ENCODE measurements at regions not wholly inside any gene's neighbourhood (a gene's known extent, or its start where the extent isn't known, plus 50 kb on each side); places are given as distances from the start of the nearest gene placed in this dataset.

DNA sequence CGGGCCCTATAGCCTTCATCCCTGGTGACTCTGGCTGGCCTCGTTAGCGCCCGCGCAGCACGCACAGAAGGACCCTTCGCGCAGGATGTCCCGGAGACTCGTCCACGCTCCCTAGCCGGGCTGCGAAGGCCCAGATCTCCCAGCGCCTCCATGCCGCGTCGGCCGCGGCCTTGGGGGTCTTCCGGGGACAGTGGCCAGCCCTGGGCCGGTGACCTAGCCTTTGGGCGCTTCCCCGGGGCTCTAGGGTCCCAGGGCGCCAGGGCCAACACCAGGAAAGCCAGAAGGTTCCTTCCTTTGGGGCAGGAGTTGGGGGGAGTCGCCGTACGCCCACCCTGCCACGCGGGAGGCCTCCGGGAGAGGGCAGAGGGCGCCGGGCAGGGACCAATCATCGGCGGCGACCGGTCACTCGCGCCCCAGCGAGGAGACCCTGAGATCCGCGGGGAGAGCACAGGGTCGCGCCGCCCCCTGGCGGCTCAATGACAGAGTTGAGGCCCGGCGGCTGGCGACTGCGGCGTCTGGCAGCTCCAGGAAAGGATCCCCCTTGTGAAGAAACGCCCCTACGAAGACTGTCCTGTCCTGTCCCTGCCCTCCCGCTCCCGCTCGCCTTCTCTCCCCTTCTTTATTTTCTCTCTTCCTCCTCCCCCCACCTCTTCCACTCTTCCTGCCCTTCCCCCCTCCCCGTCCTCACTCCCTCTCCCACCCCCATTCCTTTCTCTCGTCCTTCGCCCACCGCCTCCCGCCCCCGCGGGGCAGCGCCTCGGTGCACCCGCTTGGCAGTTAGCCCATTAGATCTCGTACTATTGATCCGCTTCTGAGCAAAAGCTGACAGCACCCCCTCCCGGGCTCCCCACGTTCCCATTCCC is 62.3 kb upstream of the LBX1 start:
- TF ChIP-seq, protein P1, sequence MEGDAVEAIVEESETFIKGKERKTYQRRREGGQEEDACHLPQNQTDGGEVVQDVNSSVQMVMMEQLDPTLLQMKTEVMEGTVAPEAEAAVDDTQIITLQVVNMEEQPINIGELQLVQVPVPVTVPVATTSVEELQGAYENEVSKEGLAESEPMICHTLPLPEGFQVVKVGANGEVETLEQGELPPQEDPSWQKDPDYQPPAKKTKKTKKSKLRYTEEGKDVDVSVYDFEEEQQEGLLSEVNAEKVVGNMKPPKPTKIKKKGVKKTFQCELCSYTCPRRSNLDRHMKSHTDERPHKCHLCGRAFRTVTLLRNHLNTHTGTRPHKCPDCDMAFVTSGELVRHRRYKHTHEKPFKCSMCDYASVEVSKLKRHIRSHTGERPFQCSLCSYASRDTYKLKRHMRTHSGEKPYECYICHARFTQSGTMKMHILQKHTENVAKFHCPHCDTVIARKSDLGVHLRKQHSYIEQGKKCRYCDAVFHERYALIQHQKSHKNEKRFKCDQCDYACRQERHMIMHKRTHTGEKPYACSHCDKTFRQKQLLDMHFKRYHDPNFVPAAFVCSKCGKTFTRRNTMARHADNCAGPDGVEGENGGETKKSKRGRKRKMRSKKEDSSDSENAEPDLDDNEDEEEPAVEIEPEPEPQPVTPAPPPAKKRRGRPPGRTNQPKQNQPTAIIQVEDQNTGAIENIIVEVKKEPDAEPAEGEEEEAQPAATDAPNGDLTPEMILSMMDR (IDR thresholded peaks at IDR 0.05; ENCODE audit: low read length), result peak; percentile 60
- TF ChIP-seq EZH2phosphoT487 (IDR thresholded peaks at IDR 0.05; ENCODE audit: low read length), result no peak
